Left lobe of liver (tissue), 2 donors: ENCODE measurements at regions not wholly inside any gene's neighbourhood (a gene's known extent, or its start where the extent isn't known, plus 50 kb on each side); places are given as distances from the start of the nearest gene placed in this dataset.
"Not testable (repeated sequence)": the region's sequence is repeated elsewhere in the genome, so short reads cannot be mapped to it uniquely, and the experiment has no call there.

Experiments used
- ATAC-seq: fragments of 200-7000 bp; cut with Tn5 transposase; one replicate; pipeline ENCODE4 v1.9.1; 2020; ENCODE audit warnings: mild to moderate bottlenecking, moderate library complexity
- DNase-seq: peaks from one replicate; pipeline ENCODE4 v3.0.0-alpha.2; 2020; ENCODE audit warnings: low spot score
- donor health status: DM: no; HTN: no; CAD: no; lungs with moderate emphysema.
- donor health status: DM: no; HTN: yes; CAD: no.

DNA sequence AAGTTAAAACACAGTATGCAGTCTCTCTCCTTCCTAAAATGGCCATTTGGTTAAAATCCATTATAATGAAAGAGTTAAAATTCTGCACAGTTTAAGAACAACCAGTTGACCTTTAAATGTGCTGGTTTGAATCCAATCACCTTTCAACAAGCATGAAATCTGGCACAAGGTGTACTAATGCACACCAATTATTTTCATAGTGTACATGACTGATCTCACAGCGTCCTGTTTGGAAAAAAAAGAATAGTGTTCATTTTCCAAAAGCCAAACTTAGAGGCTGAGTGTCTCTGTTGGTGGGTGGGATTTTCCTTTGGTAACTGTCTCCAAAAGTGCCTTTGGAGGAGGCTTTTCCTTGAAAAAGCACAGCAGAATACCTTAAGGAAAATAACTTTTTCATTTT lies 180.6 kb downstream of the DEPDC1B start:
- DNase-seq (no peak), ATAC-seq (no peak)

DNA sequence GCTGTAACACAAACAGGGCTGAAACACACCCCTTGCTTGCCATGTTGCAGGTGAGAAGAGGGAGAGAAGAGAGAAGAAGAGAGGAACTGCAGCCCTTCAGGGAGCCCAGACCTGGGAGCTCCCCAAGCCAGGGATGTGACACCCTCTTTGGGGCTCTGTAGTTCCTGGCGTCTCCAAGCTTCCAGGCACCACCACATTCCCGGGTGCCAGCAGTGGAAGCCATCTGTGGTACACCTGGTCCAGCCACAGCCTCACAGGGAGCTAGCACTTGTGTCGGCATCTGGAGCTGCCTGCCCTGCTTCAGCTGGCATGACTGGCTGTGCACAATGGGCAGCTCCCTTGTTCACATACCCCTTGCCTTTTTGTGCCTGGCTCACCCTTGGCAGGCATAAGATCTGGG lies 182.1 kb downstream of the DEPDC1B start:
- DNase-seq (no peak), ATAC-seq (no peak)

DNA sequence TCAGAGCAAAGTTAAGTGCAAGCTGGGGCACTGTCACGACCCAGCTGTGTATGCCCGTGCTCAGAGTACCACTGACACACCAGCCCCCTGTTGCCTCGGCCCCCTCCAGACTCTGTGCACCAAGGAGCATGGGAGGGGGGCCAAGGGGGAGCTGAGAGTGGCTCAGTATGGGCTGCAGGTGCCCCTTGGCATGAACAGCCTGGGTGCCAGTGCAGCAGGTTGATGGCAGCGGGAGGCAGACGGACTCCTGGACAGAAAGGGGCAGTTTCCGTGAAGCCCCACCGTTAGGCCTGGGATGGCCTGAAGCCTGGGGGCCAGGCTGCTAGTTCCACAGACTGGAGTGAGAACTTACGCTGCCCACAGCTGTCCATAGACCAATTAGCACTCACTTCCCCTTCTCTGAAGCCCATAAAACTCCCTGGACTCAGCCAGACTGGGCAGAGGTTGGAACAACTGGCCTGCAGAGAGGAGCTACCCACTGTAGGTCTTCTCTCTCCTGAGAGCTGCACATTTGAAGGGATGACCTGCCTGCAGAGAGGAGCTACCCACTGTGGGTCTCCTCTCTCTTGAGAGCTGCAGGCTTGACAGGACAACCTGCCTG lies 182.8 kb downstream of the DEPDC1B start:
- ATAC-seq (no peak), DNase-seq (no peak)

DNA sequence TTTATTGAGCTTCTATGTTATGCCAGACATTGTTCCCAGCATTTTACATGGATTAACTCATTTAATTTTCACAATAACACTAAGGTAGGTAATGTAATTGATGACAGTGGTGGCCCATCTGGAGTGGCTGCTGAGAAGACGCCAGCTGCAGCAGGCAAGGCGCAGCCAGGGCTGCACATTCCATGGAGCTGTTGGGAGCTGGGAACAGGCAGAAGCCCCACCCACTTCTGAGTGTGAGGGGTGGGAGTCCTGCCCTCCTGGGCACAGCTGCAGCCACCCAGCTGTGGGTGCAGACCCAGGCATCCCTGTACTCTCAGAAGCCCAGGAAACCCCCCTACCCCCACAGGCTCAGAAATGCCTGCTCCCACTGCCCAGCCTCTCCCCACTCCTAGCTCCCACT lies 183.3 kb downstream of the DEPDC1B start:
- ATAC-seq: no peak
- DNase-seq: no peak

DNA sequence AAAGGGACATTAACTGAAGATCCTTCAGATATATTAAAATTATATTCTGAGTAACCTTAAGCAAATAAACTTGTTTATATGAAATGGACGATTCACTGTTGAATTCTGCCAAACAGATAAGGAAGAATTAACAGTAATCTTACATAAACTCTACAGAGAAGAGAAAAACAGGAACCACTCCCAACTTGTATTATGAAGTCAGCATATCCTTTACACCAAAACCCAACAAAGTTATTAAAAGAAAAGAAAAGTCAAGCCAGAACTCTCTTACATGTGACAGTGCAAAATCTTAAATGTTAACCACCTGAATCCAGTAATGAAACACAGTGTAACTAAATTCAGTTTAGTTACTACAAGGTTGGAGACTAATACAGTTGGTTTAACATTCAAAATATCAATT lies 185.8 kb downstream of the DEPDC1B start:
- DNase-seq (no peak), ATAC-seq (no peak)

- no peak for ATAC-seq
Observed at GRCh38 chr5:60512117-60512516, 187.8 kb downstream of the DEPDC1B start.

GRCh38 chr5:60510663-60511062 lies 189.3 kb downstream of the DEPDC1B start:
- ATAC-seq (no peak), DNase-seq (no peak)

More at GRCh38 chr5:60512117-60512516, 187.8 kb downstream of the DEPDC1B start:
- no peak for DNase-seq

DNA sequence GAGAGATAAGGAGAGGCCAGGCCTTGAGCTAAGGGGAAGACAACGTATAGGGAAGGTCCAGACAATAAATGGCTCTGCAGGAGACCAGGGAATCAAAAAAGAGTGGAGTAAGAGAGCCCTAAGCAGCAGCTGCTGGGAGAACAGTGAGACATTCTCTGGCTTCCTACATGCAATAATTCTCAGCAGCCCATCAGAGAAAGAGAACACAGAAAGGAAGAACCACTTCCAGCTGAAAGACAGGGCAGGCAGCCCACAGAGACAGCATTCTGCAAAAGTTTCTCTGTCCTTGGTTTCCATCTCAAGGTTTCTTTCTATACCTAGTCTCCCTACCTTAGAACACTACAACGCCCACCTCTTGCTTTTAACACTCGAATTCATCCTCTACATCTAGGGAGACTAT lies 189.9 kb downstream of the DEPDC1B start:
- DNase-seq: no peak
- no peak for ATAC-seq

- no peak for ATAC-seq
- DNase-seq: no peak
Observed at GRCh38 chr5:60509519-60509918, 190.4 kb downstream of the DEPDC1B start.

GRCh38 chr5:60507687-60508086 lies 192.3 kb downstream of the DEPDC1B start:
- no peak for DNase-seq
- no peak for ATAC-seq

DNA sequence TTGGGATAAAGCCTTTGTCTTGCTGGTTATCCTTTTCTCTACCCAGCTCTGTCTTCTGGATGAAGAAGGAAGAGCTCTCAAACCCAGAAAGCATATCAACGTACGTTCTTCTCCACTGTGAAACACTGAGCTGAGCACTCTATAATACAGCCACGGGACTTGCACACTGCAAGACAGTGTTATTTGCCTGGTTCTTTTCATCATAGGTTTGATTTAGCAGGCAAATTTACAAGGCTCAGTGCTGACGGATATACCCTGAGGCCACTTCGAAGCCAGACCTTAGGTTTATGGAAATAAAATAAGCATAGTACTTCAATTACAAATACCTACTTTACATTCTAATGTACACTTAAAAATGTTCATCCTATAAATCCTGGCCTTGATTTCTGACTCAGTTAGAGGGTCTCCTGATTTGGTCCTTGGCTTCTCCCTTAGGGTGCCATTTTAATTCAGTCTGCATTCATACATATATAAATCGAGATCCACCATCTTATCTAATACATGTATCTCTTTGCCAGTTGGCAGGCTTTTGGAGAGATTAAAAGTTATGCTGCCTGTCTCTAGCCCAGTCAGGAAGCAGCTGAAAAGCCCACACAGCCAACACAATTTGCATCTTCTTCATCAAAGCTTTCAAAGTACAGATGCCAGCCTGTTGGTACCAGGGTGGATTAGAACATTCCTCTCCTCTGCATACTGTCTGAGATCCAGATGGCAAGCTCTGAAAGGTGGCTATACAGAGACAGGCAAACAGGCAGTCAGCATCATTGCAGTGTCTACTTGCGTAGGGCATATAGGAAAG lies 194.4 kb downstream of the DEPDC1B start:
- ATAC-seq: no peak
- DNase-seq: no peak

DNA sequence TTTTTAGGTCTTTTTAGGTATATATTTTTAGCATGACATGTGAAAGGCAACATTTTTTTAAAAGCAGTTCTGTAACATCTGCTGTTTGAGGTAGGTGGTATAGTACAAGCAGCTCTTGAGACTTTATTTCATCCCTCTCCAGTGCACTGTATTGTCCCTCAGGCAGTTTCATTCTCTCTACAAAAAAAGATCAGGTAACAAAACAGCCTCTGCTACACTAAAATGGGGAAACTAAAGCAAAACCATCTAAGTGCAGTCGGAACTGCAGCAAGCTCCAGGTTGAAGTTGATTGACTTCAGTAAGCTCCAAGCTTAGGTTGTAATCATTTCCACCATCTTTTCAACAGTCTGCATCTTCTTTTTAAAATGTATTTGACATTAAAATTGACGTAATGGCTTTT lies 195.6 kb downstream of the DEPDC1B start:
- DNase-seq (no peak), ATAC-seq (no peak)

- ATAC-seq: no peak
- DNase-seq: no peak
Observed at GRCh38 chr5:60503771-60504170, 196.2 kb downstream of the DEPDC1B start.

DNA sequence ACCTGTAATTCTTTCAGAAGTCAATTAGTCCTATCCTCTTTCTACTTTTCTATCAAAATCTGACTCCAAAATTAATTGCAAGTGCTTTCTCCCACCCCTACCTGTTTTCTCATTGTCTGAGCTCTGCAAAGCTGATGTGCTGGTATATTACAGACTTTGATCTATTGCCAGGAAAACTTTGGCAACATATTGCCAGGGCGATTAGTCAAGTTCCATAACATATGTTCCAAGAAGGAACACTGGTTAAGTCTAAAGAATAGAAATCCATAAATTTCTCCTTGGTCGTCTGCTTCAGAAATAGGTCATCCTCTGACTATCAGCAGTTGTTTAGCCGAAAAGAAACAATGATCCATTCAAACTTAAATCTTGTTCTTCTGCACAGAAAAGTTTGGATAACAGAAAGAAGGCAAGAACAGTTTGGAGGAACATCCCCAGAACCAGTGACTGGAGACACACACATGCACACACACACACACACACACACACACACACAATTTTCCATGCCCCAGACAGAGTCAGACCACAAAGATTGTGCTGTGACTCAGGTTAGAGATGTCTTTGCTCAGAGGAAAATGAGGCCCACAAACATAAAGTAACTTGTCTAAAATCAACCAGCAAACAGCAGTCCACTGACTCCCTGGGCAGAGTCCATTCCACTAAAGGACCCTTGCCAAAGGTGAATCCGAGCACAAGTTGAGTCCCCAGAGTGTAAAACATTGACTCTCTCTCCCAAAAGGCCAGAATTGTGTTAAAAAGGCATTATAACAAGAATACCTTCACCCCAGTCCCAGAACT lies 202.1 kb downstream of the DEPDC1B start:
- ATAC-seq (no peak), DNase-seq (no peak)

DNA sequence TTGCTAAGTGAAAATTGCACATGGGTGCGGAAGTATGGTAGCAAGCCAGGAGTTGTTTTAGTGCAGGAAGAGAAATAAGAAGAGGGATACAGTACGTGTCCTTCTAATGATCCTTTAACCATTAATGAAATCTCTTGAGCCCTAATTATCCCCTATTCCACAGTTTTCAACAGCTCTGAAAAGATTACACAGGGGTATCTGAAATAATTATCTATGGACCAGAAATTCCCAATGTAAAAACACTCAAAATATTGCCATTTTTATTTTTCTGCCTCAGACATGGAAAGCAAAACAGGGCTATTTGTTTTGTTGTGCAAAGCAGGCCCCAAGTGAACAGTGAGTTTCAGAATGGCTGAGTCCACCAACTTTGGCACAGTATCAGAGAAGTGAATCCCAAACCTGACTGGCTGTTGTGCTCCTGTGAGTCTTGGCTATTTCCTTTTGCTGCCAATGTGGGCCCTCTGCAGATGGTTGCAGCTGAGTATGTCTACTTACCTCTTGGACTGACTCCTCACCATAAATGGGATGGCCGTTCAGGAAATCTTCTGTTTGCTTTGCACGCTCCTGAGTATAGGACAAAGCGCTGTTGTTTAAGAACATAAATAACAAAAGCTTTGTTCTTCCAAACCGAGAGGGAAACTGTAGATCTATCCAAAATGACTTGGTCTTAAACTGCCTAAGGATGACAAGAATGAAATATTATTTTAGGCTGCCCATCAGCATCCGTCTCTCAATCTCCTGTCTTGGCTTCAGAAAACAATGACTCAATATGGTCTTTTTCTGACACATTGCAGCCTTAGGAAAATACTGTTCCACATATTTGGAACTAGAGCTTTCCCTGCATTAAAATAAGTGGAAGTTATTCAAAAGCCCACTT lies 204.1 kb downstream of the DEPDC1B start:
- no peak for ATAC-seq

GRCh38 chr5:60494635-60495034 lies 205.3 kb downstream of the DEPDC1B start:
- no peak for DNase-seq
- ATAC-seq: no peak

More for the DNA sequence above, 204.1 kb downstream of the DEPDC1B start:
- no peak for DNase-seq

- no peak for ATAC-seq
- DNase-seq: no peak
Observed at GRCh38 chr5:60494144-60494543, 205.8 kb downstream of the DEPDC1B start.

DNA sequence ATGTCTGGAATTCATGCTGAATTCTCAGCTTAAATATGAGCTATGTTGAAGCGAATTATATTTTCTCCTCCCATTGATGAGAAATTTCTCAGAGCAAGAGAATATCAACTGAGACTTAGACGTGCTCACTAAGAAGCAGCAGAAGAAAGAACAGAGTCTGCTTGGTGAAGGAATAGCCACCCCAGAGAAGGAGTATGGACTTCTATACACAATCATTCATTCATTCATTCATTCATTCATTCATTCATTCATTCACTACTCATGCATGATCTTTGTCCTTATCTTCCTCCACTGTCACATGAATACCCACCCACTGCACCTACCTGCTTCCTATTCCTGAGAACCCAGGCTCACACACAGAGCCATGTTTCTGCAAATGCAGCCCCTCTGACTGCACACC lies 206.6 kb downstream of the DEPDC1B start:
- ATAC-seq: no peak
- no peak for DNase-seq

GRCh38 chr5:60492958-60493357 lies 207.0 kb downstream of the DEPDC1B start:
- ATAC-seq (no peak), DNase-seq (no peak)

DNA sequence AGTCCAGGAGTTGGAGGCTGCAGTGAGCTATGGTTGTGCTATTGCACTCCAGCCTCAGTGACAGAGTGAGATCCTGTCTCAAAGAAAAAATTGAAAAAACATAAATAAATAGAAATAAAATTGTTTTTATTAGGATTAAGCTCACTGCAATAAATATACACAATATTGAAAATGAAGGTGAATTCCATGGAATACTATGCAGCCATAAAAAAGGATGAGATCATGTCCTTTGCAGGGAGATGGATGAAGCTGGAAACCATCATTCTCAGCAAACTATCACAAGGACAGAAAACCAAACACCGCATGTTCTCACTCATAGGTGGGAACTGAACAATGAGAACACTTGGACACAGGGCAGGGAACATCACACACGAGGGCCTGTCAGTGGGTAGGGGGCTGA lies 207.6 kb downstream of the DEPDC1B start:
- DNase-seq, ATAC-seq: not testable (repeated sequence)
